Cerebellar nuclear complex (tissue), 1 donor: ENCODE measurements at regions not wholly inside any gene's neighbourhood (a gene's known extent, or its start where the extent isn't known, plus 50 kb on each side); places are given as distances from the start of the nearest gene placed in this dataset.

Source experiments
- DNase-seq, 2 experiments: peaks; one replicate each; lab custom pipeline; 2025; lab: John Stamatoyannopoulos, UW

- DNase-seq = no peak
These were observed 209.4 kb upstream of the PRICKLE1 start for GRCh38 chr12:42798811-42799438.

DNA sequence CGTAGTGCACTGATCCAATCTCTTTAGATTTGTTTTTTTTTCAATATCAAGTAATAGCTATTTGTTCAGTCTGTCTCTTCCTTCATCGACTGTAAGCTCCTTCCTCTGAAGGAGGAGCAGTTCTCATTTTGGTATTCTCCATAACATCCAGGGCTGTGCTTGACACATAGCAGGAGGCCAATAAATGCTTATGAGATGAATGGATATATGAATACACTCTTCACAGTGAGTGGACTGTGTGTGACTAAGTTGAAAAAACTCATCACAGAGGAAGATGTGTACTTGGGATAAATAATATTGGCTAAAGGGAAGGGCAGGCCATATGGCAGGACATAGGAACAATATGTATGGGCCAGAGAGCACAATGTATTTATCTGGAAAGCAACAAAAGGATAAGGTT lies 205.3 kb upstream of the PRICKLE1 start:
- DNase-seq = no peak

DNA sequence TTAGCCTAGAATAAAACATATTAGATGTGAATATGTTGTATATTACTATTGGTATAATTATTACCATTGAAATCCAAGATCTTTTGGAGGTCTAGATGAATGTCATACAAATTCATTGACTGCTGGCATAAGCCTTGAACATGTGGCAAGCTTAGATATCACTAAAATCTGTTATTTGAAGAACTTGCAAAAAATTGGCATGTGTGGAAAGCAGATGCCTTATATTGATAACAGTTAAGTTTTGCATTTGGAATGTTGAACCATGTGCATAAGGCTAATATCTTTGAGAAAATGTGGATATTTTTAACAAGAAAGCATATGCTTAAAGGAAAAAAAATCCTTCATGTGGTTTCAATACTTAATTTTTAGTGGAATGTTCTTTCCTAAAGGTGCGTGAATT lies 203.6 kb upstream of the PRICKLE1 start:
- no peak for DNase-seq

DNA sequence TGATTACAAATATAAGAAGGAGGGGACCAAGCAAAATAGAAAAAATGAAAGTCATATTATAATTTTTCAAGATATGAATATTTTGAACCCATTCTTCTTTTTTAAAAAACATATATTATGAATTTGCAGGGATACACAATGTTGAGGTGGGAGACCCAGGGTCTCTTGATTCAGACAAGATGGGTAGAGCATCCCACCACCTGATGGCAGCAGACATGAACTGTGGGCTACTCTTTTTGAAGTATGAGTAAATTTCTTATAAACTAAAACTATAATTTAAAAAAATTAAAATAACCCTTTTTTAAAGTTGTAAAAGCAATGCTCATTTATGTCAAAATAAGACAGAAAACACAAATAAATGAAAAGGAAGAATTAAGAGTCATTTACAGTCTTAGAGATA lies 202.7 kb upstream of the PRICKLE1 start:
- no peak for DNase-seq

DNA sequence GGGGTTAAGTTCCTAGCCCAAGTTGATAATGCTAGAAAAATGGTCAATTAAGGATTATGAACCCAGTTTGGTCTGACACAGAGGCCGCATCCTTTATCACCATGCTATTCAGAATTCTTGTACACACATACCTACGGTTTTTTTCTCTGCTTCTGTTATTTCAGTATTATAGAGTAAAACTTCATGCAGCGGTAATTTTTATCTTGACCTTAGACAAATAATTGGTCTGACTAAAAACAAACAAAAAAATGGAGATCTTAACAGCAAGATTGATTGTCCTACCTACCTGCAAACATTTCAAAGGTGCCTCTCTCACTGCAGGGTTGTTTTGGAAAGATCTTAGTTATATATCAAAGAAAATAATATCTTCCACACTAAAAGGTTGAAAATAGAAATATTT lies 201.9 kb upstream of the PRICKLE1 start:
- no peak for DNase-seq

DNA sequence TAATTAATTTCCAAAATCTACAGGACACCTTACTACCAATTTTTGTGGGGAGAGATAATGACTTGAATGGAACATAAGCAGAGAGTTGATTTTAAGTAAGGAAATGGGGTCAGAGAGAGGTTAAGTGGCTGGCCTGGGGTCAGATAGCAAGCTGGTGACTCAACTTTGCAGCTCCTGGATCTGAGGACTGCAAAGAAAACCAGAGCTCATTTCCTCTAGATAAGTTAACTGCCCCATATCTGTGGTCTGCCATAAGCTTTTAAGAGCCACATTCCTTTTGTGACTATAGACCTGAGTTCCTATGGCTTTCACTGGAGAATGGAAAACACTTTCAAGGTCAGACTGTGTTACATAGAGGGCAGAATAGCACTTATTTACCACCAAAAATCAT lies 201.2 kb upstream of the PRICKLE1 start:
- DNase-seq = no peak

DNA sequence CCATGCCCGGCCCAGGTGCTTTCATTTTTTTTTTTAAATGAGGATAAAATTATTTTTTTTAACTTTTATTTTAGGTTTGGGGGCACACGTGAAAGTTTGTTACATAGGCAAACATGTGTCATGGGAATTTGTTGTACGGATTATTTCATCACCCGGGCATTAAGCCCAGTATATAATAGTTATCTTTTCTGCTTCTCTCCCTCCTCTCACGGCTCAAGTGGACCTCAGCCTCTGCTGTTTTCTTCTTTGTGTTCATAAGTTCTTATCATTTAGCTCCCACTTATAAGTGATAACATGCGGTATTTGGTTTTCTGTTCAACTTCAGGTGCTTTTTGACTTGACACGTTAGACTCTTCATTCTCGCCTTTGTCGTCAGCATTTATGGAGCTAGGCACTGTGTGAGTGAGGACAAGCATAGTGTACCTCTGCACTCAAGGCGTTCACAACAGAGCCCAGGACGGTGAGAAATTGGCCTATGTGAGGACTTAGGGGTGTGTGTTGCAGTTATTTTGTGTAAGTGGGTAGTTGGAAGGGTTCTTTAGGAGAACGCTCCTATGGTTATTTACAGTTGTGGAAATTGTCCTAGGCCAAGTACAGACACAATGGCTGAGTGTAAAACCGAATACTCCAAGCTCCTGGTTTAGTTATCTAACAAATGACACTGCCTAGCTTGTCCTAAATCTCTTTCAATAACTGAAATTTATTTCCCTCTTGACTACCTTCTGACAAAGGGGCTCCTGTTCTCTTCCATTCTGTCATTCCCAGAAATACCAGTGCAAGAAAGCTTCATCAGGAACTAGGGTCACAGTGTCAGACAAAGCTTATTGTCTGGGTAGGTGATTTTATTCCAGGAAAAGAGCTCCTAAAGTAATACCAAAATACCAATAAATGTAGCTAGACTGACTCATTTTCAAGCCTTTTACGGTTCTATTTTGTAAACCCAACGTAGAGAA lies 200.5 kb upstream of the PRICKLE1 start:
- no peak for DNase-seq

GRCh38 chr12:42786400-42787148 lies 197.0 kb upstream of the PRICKLE1 start:
- no peak for DNase-seq

DNA sequence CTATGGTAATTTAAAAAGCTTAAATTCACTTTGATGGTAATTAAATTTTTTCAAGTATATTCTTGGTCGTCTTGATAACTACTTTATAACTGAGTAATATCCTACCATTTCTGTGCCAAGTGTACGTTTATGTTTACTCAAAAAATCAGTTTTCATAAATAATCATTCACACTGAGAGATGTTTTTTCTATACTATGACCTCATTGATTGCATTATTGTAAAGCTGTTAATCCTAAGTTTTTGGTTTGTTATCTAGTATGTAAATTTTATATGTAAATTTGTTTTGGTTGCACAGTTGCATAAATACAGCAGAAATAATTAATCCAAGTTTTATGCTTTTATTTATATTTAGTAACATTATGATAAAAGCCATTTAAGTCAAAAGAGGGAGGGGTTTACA lies 196.4 kb upstream of the PRICKLE1 start:
- DNase-seq = no peak

GRCh38 chr12:42780671-42781070 lies 191.1 kb upstream of the PRICKLE1 start:
- DNase-seq = no peak

DNA sequence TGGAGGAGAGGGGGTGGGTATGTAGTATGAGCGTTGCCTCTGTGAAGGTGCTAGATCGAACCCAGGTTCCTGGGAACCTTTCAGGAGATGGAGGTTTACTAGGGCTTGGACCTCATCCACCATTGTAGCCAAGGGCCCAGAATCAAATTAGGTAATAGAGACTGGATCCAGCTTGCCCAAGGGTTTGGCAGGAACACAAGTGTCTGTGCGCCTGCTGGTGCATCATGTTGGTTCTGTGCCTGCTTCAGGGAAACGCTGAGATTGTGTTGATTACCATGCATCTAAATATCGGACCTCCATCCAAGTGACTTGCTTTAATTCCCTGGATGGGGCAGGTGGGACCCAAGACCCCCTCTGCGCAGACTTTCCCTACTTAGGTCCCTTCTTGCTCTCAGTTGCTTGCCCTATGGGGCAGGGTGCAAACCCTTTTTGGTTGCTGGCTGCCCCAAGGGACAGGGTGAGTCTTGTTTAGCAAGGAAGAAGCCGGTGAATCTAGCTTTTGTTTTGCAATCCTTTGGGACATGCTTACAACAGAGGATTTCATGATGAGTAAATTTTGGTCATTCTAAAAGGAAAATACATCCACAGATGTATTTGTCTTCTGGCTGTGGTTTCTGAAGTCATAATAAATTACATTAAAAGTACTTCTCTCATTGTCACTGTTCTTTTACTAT lies 189.8 kb upstream of the PRICKLE1 start:
- no peak for DNase-seq

DNA sequence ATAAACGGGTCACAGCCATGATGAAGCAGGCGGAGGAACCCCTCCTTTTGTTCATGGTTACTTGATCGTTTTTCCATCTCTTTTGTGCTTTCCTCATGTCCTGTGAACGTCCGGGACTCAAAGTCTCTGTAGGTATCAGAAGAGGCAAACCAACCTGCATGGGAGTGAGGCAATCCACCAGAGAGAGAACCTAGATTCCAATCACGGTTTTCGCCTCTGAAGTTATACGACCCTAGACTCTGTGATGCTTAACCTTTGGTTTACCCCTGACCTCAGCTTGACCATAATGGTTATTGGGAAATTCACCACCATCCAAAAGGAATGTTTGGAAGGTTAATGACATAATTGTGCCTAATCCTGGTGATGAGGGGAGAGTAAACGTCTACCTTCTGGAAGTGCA lies 186.8 kb upstream of the PRICKLE1 start:
- no peak for DNase-seq

- DNase-seq = no peak
These were observed 184.7 kb upstream of the PRICKLE1 start for GRCh38 chr12:42774238-42774637.

DNA sequence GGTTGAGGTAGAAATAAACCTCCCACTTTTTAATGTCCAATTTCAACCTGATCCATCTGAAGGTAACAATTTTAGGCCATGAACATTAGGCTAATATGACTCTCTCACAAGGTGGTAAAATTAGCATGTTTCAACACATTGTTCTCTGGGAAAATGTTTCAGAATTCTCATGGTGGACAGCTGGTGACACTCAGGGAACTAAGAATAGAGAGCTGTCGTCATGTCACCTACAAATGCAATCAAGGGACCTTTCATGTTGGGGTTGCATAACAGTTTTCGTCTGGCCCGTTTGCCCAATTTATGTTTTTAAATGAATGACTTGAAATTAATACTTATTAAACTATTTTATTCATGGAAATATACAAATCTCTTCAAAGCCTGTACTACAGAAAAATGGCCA lies 180.7 kb upstream of the PRICKLE1 start:
- no peak for DNase-seq

DNA sequence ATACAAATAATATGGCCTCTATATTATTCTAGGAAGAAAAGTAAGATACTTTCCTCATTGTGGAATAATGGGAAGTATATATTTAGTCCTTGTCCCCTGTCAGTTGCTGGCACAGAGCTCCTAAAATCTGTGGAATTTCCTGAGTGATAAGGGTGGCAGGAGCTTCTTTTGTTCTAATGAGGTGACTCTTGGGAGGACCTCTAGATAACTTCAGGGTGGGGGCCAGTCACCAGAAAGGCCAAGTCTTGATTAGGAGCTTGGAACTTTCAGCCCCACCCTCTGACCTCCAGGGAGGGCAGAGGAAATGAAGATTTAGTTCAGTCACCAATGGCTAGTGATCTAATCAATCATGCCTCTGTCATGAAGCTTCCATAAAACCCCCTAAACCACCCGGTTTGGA lies 179.9 kb upstream of the PRICKLE1 start:
- no peak for DNase-seq

GRCh38 chr12:42767998-42768397 lies 178.5 kb upstream of the PRICKLE1 start:
- no peak for DNase-seq

GRCh38 chr12:42767326-42767954 lies 177.9 kb upstream of the PRICKLE1 start:
- DNase-seq = no peak

GRCh38 chr12:42766754-42767153 lies 177.2 kb upstream of the PRICKLE1 start:
- DNase-seq = no peak

DNA sequence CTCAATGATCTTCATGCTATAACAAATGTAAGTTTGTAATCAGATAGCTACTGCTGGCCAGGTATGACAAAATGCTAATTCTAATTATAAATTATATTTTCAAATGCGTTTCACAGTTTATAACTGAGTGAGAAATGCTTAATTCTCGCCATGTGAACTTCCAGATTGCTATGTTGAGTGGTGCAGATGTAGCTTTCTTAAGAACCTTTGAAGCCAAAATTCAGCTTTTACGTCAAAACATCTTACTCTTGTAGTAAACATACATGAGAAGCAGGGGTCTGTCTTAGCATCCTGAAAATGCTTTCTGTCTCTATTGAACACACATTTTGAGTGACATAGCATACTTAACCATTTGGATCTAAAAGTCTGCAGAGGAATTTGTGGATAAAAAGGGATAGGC lies 176.5 kb upstream of the PRICKLE1 start:
- DNase-seq = no peak

DNA sequence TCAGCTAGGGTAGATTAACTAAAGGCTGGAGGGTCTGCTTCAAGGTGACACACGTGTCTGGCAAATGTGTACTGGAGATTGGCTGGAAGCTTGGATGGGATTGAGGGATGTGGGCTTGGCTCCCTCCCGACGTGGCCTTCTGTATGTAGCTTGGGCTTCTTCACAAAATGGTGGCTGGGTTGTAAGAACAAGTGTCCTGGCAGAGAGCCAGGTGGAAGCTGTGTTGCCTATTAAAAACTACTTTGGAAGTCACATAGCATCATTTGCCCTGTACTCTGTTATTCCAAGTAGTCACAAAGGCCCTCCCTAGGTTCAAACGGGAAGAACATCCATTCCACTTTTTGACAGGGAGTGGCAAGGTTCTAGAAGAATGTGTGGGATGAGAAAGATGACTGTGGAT lies 174.1 kb upstream of the PRICKLE1 start:
- no peak for DNase-seq

DNA sequence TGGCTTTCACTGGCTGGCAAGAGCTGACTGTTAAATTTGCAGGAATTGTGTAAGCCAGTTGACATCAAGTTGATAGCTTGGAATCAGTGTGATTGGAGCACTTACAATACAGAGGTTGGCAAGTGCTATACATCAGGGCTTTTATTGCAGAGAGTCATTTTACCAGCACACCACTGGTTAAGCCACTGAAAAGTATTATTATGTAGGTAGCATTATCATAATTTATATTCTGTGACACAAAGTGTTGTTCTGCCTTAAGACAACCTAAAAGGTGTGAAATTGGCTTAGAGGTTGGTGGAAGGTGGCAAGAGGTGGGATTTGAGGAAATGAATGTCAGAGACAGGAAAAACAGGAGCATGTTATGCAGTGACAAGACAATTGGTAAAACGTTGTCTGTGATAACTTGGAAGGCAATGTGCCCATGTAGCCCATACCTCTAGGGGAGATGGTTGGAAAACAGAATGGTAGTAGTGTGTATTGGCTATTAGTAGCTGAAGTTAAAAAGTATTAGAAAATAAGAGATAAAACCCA lies 172.9 kb upstream of the PRICKLE1 start:
- no peak for DNase-seq
